ENCODE measurements at regions not wholly inside any gene's neighbourhood (a gene's known extent, or its start where the extent isn't known, plus 50 kb on each side); places are given as distances from the start of the nearest gene placed in this dataset.

- TF ChIP-seq, protein P1, sequence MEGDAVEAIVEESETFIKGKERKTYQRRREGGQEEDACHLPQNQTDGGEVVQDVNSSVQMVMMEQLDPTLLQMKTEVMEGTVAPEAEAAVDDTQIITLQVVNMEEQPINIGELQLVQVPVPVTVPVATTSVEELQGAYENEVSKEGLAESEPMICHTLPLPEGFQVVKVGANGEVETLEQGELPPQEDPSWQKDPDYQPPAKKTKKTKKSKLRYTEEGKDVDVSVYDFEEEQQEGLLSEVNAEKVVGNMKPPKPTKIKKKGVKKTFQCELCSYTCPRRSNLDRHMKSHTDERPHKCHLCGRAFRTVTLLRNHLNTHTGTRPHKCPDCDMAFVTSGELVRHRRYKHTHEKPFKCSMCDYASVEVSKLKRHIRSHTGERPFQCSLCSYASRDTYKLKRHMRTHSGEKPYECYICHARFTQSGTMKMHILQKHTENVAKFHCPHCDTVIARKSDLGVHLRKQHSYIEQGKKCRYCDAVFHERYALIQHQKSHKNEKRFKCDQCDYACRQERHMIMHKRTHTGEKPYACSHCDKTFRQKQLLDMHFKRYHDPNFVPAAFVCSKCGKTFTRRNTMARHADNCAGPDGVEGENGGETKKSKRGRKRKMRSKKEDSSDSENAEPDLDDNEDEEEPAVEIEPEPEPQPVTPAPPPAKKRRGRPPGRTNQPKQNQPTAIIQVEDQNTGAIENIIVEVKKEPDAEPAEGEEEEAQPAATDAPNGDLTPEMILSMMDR (IDR thresholded peaks at IDR 0.05; ENCODE audit: extremely low read depth in 1 of 2, insufficient read depth in 1 of 2, low read depth in 1 of 2, low read length in 2 of 2): no peak
- TF ChIP-seq POLR2AphosphoS5 (IDR thresholded peaks at IDR 0.05; ENCODE audit: insufficient read depth, low read depth, low read length) (no peak), GATA2 (IDR thresholded peaks at IDR 0.05; ENCODE audit: insufficient read depth, insufficient read length, low read depth, low read length) (no peak), POLR2A (IDR thresholded peaks at IDR 0.05; ENCODE audit: low read depth, low read length) (no peak)
Measured at GRCh38 chrX:14412686-14413085, 116.7 kb upstream of the GLRA2 start.

Data from endothelial cell of umbilical vein (primary cell).